Chondrocyte (in vitro differentiated cells): ENCODE measurements at regions not wholly inside any gene's neighbourhood (a gene's known extent, or its start where the extent isn't known, plus 50 kb on each side); places are given as distances from the start of the nearest gene placed in this dataset.

Source experiments
- DNase-seq: peaks from one replicate; pipeline ENCODE4 v3.0.0; 2021; ENCODE audit warnings: mixed read lengths, low spot score
- H3K27ac Mint-ChIP-seq: one replicate; pipeline ENCODE4 v1.8.0; 2021; ENCODE audit warnings: mild to moderate bottlenecking, moderate library complexity, mixed read lengths; ENCODE audit not compliant: unreplicated experiment
- H3K27me3 Mint-ChIP-seq: 2 replicates; pipeline ENCODE4 v1.8.0; 2021; ENCODE audit warnings: low read depth, mixed read lengths
- H3K36me3 Mint-ChIP-seq: 2 replicates; pipeline ENCODE4 v1.8.0; 2021; ENCODE audit warnings: low read depth, mixed read lengths
- H3K4me1 Mint-ChIP-seq: 2 replicates; pipeline ENCODE4 v1.8.0; 2021; ENCODE audit warnings: low read depth, mild to moderate bottlenecking, mixed read lengths
- H3K4me3 Mint-ChIP-seq: one replicate; pipeline ENCODE4 v1.8.0; 2021; ENCODE audit warnings: mild to moderate bottlenecking, moderate library complexity, mixed read lengths; ENCODE audit not compliant: unreplicated experiment
- H3K9me3 Mint-ChIP-seq: 2 replicates; pipeline ENCODE4 v1.8.0; 2021; ENCODE audit warnings: low read depth, mixed read lengths
- CTCF ChIP-seq: fragments of 200-600 bp; sonication (generic); IDR thresholded peaks from 2 replicates; pipeline ENCODE4 v1.5.0; 2021; ENCODE audit warnings: antibody characterized with exemption, mild to moderate bottlenecking, moderate library complexity

GRCh38 chr15:39478996-39479395 is 101.9 kb upstream of the THBS1 start:
- Mint-ChIP-seq H3K36me3 (no peaks in the 10 kb centered on the region), H3K27ac (no peak overlapping the region), H3K4me1 (peaks cover 10% of the 10 kb centered on the region), H3K27me3 (no peaks in the 10 kb centered on the region), H3K9me3 (peaks cover 2% of the 10 kb centered on the region), H3K4me3 (no peak overlapping the region)
- DNase-seq, result no peak
- TF ChIP-seq CTCF, result no peak

GRCh38 chr15:39479911-39480310 is 101.0 kb upstream of the THBS1 start:
- no peak overlapping the region for H3K4me3 Mint-ChIP-seq

DNA sequence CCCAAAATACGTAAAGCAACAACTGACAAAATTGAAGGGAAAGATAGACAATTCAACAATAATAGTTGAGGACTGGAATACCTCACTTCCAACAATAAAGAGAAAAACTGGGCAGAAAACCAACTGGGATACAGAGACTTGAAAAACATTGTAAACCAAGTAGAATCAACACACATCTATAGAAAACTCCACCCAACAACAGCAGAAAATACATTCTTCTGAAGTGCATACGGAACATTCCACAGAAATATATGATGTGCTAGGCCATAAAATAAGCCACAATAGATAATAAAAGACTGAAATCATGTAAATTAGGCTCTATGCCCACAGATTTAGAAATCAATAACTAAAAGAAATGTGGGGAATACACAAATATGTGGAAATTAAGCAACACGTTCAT is 98.4 kb upstream of the THBS1 start:
- no peaks in the 10 kb centered on the region for H3K36me3 Mint-ChIP-seq
- no peak for TF ChIP-seq CTCF
- no peak overlapping the region for H3K4me3 Mint-ChIP-seq
- H3K9me3 Mint-ChIP-seq, result peaks cover 8% of the 10 kb centered on the region
- H3K4me1 Mint-ChIP-seq, result peaks cover 5% of the 10 kb centered on the region
- no peak for DNase-seq
- H3K27ac Mint-ChIP-seq, result no peak overlapping the region
- H3K27me3 Mint-ChIP-seq, result no peaks in the 10 kb centered on the region

More at GRCh38 chr15:39479911-39480310, 101.0 kb upstream of the THBS1 start:
- DNase-seq, result no peak
- no peak overlapping the region for H3K27ac Mint-ChIP-seq
- H3K4me1 Mint-ChIP-seq, result peaks cover 5% of the 10 kb centered on the region
- H3K27me3 Mint-ChIP-seq, result no peaks in the 10 kb centered on the region
- H3K36me3 Mint-ChIP-seq, result no peaks in the 10 kb centered on the region
- H3K9me3 Mint-ChIP-seq, result peaks cover 8% of the 10 kb centered on the region
- no peak for TF ChIP-seq CTCF

DNA sequence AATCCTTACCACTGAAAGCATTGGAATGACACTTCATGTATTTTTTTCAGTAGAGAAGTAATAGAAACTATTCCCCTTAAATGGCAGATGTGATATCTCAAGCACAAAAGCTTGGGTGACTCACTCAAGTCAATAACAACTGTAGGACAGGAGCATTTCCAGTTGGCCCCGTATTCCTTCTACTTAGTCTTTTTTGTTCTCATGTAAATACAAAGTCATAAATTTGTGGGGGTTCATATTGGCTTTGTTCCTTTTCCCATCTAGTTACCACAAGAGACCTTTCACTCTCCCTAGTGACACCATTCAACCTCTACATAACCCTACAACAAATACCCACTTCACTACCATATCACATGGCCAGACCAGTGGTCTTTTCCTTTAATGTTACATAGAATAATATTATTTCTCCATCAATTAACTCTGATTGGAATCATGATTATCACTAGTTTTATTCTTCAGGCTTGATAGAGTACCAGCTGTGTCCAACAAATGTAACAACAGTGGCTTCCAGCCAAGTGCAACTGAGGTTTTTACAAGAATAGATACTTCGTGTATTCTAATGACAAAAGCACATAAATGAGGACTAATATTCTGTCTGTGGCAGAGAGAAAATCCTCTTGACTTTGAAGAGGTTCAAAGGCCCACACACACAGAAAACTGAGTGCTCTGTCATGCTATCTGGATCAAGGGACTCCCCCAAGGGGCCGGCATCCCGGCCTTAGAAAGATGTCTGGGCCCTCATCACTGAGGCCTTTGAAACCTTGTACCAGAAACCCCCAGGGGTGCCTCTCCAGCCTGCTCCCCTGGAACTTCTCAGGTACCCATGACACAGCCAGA is 94.0 kb upstream of the THBS1 start:
- H3K27ac Mint-ChIP-seq, result no peak overlapping the region
- H3K4me1 Mint-ChIP-seq, result peaks cover 42% of the 10 kb centered on the region
- H3K27me3 Mint-ChIP-seq, result no peaks in the 10 kb centered on the region
- H3K36me3 Mint-ChIP-seq, result no peaks in the 10 kb centered on the region
- peaks cover 8% of the 10 kb centered on the region for H3K9me3 Mint-ChIP-seq
- H3K4me3 Mint-ChIP-seq, result no peak overlapping the region
- DNase-seq, result no peak
- no peak for TF ChIP-seq CTCF

DNA sequence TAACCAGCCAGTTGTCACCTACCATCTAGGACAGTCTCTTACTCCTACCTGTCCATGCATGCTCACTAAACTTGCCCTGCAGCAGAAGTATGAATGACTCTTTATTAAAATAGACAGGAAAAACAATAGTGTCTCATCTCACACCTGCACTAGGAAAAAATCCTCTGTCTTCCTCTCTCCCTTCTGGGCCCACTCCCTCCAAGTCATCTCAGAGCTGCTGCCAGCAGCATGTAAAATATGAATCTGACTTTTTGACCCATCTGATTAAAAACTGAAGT is 93.5 kb upstream of the THBS1 start:
- Mint-ChIP-seq H3K4me3 (no peak overlapping the region), H3K27ac (no peak overlapping the region), H3K36me3 (no peaks in the 10 kb centered on the region), H3K9me3 (peaks cover 8% of the 10 kb centered on the region), H3K27me3 (no peaks in the 10 kb centered on the region), H3K4me1 (peaks cover 46% of the 10 kb centered on the region)
- TF ChIP-seq CTCF, result no peak
- DNase-seq, result no peak
